ENCODE measurements at regions not wholly inside any gene's neighbourhood (a gene's known extent, or its start where the extent isn't known, plus 50 kb on each side); places are given as distances from the start of the nearest gene placed in this dataset.

GRCh38 chr18:30572214-30572613 lies 470.3 kb downstream of the DSC3 start:
- TF ChIP-seq EZH2phosphoT487 (IDR thresholded peaks at IDR 0.05; ENCODE audit: low read depth, severe bottlenecking, unreplicated experiment), result no peak
- TF ChIP-seq CTCF (IDR thresholded peaks at IDR 0.05; ENCODE audit: poor library complexity), result no peak
- TF ChIP-seq EZH2 (IDR thresholded peaks at IDR 0.05; ENCODE audit: borderline replicate concordance), result no peak
- H3K4me3 ChIP-seq, result no peak overlapping the region
- DNase-seq (ENCODE audit: low spot score), result no peak
- H3K9me3 ChIP-seq (ENCODE audit: low read depth), result no peaks in the 10 kb centered on the region
- H3K4me2 ChIP-seq, result no peak overlapping the region
- H3K79me2 ChIP-seq, result no peaks in the 10 kb centered on the region
- no peaks in the 10 kb centered on the region for H3K9me2 ChIP-seq (replicated peaks; ENCODE audit: insufficient read depth)
- H2AFZ ChIP-seq, result no peak overlapping the region
- no peaks in the 10 kb centered on the region for H3K36me3 ChIP-seq (replicated peaks; ENCODE audit: insufficient read depth, low read depth)
- no peaks in the 10 kb centered on the region for H3K4me1 ChIP-seq (ENCODE audit: insufficient read depth)
- H3K27me3 ChIP-seq, result no peaks in the 10 kb centered on the region
- no peak overlapping the region for H3K27ac ChIP-seq
- no peaks in the 10 kb centered on the region for H4K20me1 ChIP-seq (ENCODE audit: insufficient read depth, poor library complexity, severe bottlenecking)
- WGBS (ENCODE audit: low lambda C conversion rate, missing lambda C conversion rate), result 90% methylated on average over 2 of the region's 2 CpGs

- Histone ChIP-seq H3K4me3 (no peak overlapping the region), H3K27me3 (no peaks in the 10 kb centered on the region), H3K27ac (no peak overlapping the region), H3K4me1 (ENCODE audit: insufficient read depth) (no peaks in the 10 kb centered on the region), H3K36me3 (replicated peaks; ENCODE audit: insufficient read depth, low read depth) (no peaks in the 10 kb centered on the region), H3K9me3 (ENCODE audit: low read depth) (no peaks in the 10 kb centered on the region), H3K4me2 (no peak overlapping the region), H4K20me1 (ENCODE audit: insufficient read depth, poor library complexity, severe bottlenecking) (no peaks in the 10 kb centered on the region), H2AFZ (no peak overlapping the region), H3K9me2 (replicated peaks; ENCODE audit: insufficient read depth) (no peaks in the 10 kb centered on the region), H3K79me2 (no peaks in the 10 kb centered on the region)
- 95% methylated on average over 5 of the region's 5 CpGs for WGBS (ENCODE audit: low lambda C conversion rate, missing lambda C conversion rate)
- TF ChIP-seq EZH2 (IDR thresholded peaks at IDR 0.05; ENCODE audit: borderline replicate concordance) (no peak), EZH2phosphoT487 (IDR thresholded peaks at IDR 0.05; ENCODE audit: low read depth, severe bottlenecking, unreplicated experiment) (no peak), CTCF (IDR thresholded peaks at IDR 0.05; ENCODE audit: poor library complexity) (no peak)
- DNase-seq (ENCODE audit: low spot score), result no peak
Observed at GRCh38 chr18:30568333-30568732, 474.2 kb downstream of the DSC3 start.

GRCh38 chr18:30566877-30567276 lies 475.7 kb downstream of the DSC3 start:
- Histone ChIP-seq H3K27me3 (no peaks in the 10 kb centered on the region), H3K79me2 (no peaks in the 10 kb centered on the region), H3K4me3 (no peak overlapping the region), H2AFZ (no peak overlapping the region), H3K4me1 (ENCODE audit: insufficient read depth) (no peaks in the 10 kb centered on the region), H3K4me2 (no peak overlapping the region), H3K9me2 (replicated peaks; ENCODE audit: insufficient read depth) (no peaks in the 10 kb centered on the region), H3K9me3 (ENCODE audit: low read depth) (no peaks in the 10 kb centered on the region), H3K27ac (no peak overlapping the region), H3K36me3 (replicated peaks; ENCODE audit: insufficient read depth, low read depth) (no peaks in the 10 kb centered on the region), H4K20me1 (ENCODE audit: insufficient read depth, poor library complexity, severe bottlenecking) (no peaks in the 10 kb centered on the region)
- TF ChIP-seq EZH2phosphoT487 (IDR thresholded peaks at IDR 0.05; ENCODE audit: low read depth, severe bottlenecking, unreplicated experiment) (no peak), CTCF (IDR thresholded peaks at IDR 0.05; ENCODE audit: poor library complexity) (no peak), EZH2 (IDR thresholded peaks at IDR 0.05; ENCODE audit: borderline replicate concordance) (no peak)
- DNase-seq (ENCODE audit: low spot score), result no peak
- WGBS (ENCODE audit: low lambda C conversion rate, missing lambda C conversion rate), result 52% methylated on average over 1 of the region's 1 CpG

GRCh38 chr18:30562231-30562630 lies 480.3 kb downstream of the DSC3 start:
- Histone ChIP-seq H3K9me3 (ENCODE audit: low read depth) (no peaks in the 10 kb centered on the region), H3K9me2 (replicated peaks; ENCODE audit: insufficient read depth) (no peaks in the 10 kb centered on the region), H3K27me3 (no peaks in the 10 kb centered on the region), H3K79me2 (no peaks in the 10 kb centered on the region), H4K20me1 (ENCODE audit: insufficient read depth, poor library complexity, severe bottlenecking) (no peaks in the 10 kb centered on the region), H2AFZ (no peak overlapping the region), H3K4me3 (no peak overlapping the region), H3K4me2 (no peak overlapping the region), H3K36me3 (replicated peaks; ENCODE audit: insufficient read depth, low read depth) (no peaks in the 10 kb centered on the region), H3K27ac (no peak overlapping the region), H3K4me1 (ENCODE audit: insufficient read depth) (no peaks in the 10 kb centered on the region)
- DNase-seq (ENCODE audit: low spot score), result no peak
- no peak for TF ChIP-seq EZH2 (IDR thresholded peaks at IDR 0.05; ENCODE audit: borderline replicate concordance)
- WGBS (ENCODE audit: low lambda C conversion rate, missing lambda C conversion rate), result 50% methylated on average over 1 of the region's 1 CpG

Data from hepatocyte (in vitro differentiated cells).